ENCODE measurements at regions not wholly inside any gene's neighbourhood (a gene's known extent, or its start where the extent isn't known, plus 50 kb on each side); places are given as distances from the start of the nearest gene placed in this dataset.

GRCh38 chr11:45435706-45436105 lies 149.6 kb upstream of the SYT13 start:
- Histone ChIP-seq H3K4me3 (no peak overlapping the region), H3K36me3 (no peaks in the 10 kb centered on the region), H3K27me3 (no peaks in the 10 kb centered on the region), H3K4me1 (no peaks in the 10 kb centered on the region), H3K9me3 (no peaks in the 10 kb centered on the region), H3K27ac (no peak overlapping the region)
- intact Hi-C loops (cut with DNase I), result no loop called here
- ATAC-seq (no peak), FAIRE-seq (no peak), DNase-seq (no peak)
- no peak for TF ChIP-seq CTCF (IDR thresholded peaks at IDR 0.05)
- WGBS, 2 donors, result 56 to 72% methylated on average over 3 of the region's 3 CpGs

GRCh38 chr11:45432910-45433309 lies 146.8 kb upstream of the SYT13 start:
- Histone ChIP-seq H3K4me1 (no peaks in the 10 kb centered on the region), H3K4me3 (no peak overlapping the region), H3K9me3 (no peaks in the 10 kb centered on the region), H3K36me3 (no peaks in the 10 kb centered on the region), H3K27ac (no peak overlapping the region), H3K27me3 (no peaks in the 10 kb centered on the region)
- DNase-seq (no peak), FAIRE-seq (no peak), ATAC-seq (no peak)
- intact Hi-C loops (cut with DNase I), result no loop called here
- no peak for TF ChIP-seq CTCF (IDR thresholded peaks at IDR 0.05)
- WGBS, 2 donors, result 83 to 87% methylated on average over 6 of the region's 6 CpGs

- no peak overlapping the region for H3K4me3 ChIP-seq
- 84 to 88% methylated on average over 3 of the region's 3 CpGs for WGBS, 2 donors
- no peak for TF ChIP-seq CTCF (IDR thresholded peaks at IDR 0.05)
- no peaks in the 10 kb centered on the region for H3K36me3 ChIP-seq
- FAIRE-seq (no peak), DNase-seq (no peak), ATAC-seq (no peak)
- H3K27me3 ChIP-seq, result no peaks in the 10 kb centered on the region
- H3K4me1 ChIP-seq, result no peaks in the 10 kb centered on the region
- intact Hi-C loops (cut with DNase I), result no loop called here
- no peak overlapping the region for H3K27ac ChIP-seq
- H3K9me3 ChIP-seq, result no peaks in the 10 kb centered on the region
These were observed 146.0 kb upstream of the SYT13 start for GRCh38 chr11:45432100-45432499.

- H3K27me3 ChIP-seq, result no peaks in the 10 kb centered on the region
- 81% methylated on average over 13 of the region's 13 CpGs for WGBS, 2 donors
- H3K9me3 ChIP-seq, result no peaks in the 10 kb centered on the region
- FAIRE-seq, result no peak
- intact Hi-C loops (cut with DNase I), result no loop called here
- TF ChIP-seq CTCF (IDR thresholded peaks at IDR 0.05), result no peak
- no peak for ATAC-seq
- DNase-seq, result no peak
- no peaks in the 10 kb centered on the region for H3K4me1 ChIP-seq
- no peak overlapping the region for H3K27ac ChIP-seq
- H3K4me3 ChIP-seq, result no peak overlapping the region
- H3K36me3 ChIP-seq, result no peaks in the 10 kb centered on the region
These were observed 145.2 kb upstream of the SYT13 start for GRCh38 chr11:45431046-45432018.

DNA sequence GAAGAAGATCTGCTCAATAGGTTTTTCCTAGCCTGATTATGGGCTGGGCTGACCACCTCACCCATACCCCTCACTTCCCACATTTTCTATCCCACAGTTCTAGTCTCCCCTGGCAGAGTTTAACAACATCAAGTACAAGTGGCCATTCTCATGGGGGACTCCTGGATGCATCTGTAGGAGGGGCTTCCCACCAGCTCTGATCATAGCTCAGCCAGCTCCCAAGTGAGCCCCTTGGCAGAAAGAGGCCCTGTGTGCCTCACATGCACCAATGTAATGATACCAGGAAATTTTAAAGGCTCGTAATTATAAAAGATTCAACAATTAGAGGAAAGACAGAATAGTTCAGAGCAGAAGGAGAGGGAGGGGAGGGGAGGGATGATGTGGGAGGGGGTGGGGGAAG lies 144.2 kb upstream of the SYT13 start:
- no peaks in the 10 kb centered on the region for H3K9me3 ChIP-seq
- no peaks in the 10 kb centered on the region for H3K27me3 ChIP-seq
- H3K4me1 ChIP-seq, result no peaks in the 10 kb centered on the region
- no peak for TF ChIP-seq CTCF (IDR thresholded peaks at IDR 0.05)
- no peak overlapping the region for H3K4me3 ChIP-seq
- ATAC-seq (no peak), FAIRE-seq (no peak), DNase-seq (no peak)
- WGBS, 2 donors, result 72 to 85% methylated on average over 1 of the region's 1 CpG
- no peaks in the 10 kb centered on the region for H3K36me3 ChIP-seq
- intact Hi-C loops (cut with DNase I), result no loop called here
- H3K27ac ChIP-seq, result no peak overlapping the region
